ENCODE measurements at regions not wholly inside any gene's neighbourhood (a gene's known extent, or its start where the extent isn't known, plus 50 kb on each side); places are given as distances from the start of the nearest gene placed in this dataset.

- no peak for TF ChIP-seq CTCF (IDR thresholded peaks at IDR 0.05)
- Histone ChIP-seq H3K36me3 (no peaks in the 10 kb centered on the region), H3K9me3 (no peaks in the 10 kb centered on the region), H3K4me3 (ENCODE audit: low read depth in 1 of 2, low read length in 1 of 2) (no peak overlapping the region), H3K27me3 (no peaks in the 10 kb centered on the region), H3K27ac (no peak overlapping the region), H3K4me1 (ENCODE audit: control insufficient read depth in 1 of 2, insufficient read depth in 1 of 2, low read depth in 1 of 2, low read length in 1 of 2) (no peaks in the 10 kb centered on the region)
Observed at GRCh38 chr13:40228496-40228895, 437.9 kb downstream of the FOXO1 start.

GRCh38 chr13:40228990-40229389 is 437.5 kb downstream of the FOXO1 start:
- Histone ChIP-seq H3K9me3 (no peaks in the 10 kb centered on the region), H3K27me3 (no peaks in the 10 kb centered on the region), H3K4me1 (ENCODE audit: control insufficient read depth in 1 of 2, insufficient read depth in 1 of 2, low read depth in 1 of 2, low read length in 1 of 2) (no peaks in the 10 kb centered on the region), H3K36me3 (no peaks in the 10 kb centered on the region), H3K4me3 (ENCODE audit: low read depth in 1 of 2, low read length in 1 of 2) (no peak overlapping the region), H3K27ac (no peak overlapping the region)
- TF ChIP-seq CTCF (IDR thresholded peaks at IDR 0.05), result no peak

- Histone ChIP-seq H3K36me3 (no peaks in the 10 kb centered on the region), H3K4me3 (ENCODE audit: low read depth in 1 of 2, low read length in 1 of 2) (no peak overlapping the region), H3K27me3 (no peaks in the 10 kb centered on the region), H3K27ac (no peak overlapping the region), H3K4me1 (ENCODE audit: control insufficient read depth in 1 of 2, insufficient read depth in 1 of 2, low read depth in 1 of 2, low read length in 1 of 2) (no peaks in the 10 kb centered on the region), H3K9me3 (no peaks in the 10 kb centered on the region)
- TF ChIP-seq CTCF (IDR thresholded peaks at IDR 0.05), result no peak
Observed at GRCh38 chr13:40230833-40231266, 435.6 kb downstream of the FOXO1 start.

GRCh38 chr13:40231311-40231710 is 435.1 kb downstream of the FOXO1 start:
- Histone ChIP-seq H3K27ac (no peak overlapping the region), H3K4me3 (ENCODE audit: low read depth in 1 of 2, low read length in 1 of 2) (no peak overlapping the region), H3K9me3 (no peaks in the 10 kb centered on the region), H3K27me3 (no peaks in the 10 kb centered on the region), H3K4me1 (ENCODE audit: control insufficient read depth in 1 of 2, insufficient read depth in 1 of 2, low read depth in 1 of 2, low read length in 1 of 2) (no peaks in the 10 kb centered on the region), H3K36me3 (no peaks in the 10 kb centered on the region)
- no peak for TF ChIP-seq CTCF (IDR thresholded peaks at IDR 0.05)

- H3K36me3 ChIP-seq, result no peaks in the 10 kb centered on the region
- no peaks in the 10 kb centered on the region for H3K4me1 ChIP-seq (ENCODE audit: control insufficient read depth in 1 of 2, insufficient read depth in 1 of 2, low read depth in 1 of 2, low read length in 1 of 2)
- no peaks in the 10 kb centered on the region for H3K9me3 ChIP-seq
- no peak overlapping the region for H3K27ac ChIP-seq
- H3K4me3 ChIP-seq (ENCODE audit: low read depth in 1 of 2, low read length in 1 of 2), result no peak overlapping the region
- no peak for TF ChIP-seq CTCF (IDR thresholded peaks at IDR 0.05)
- H3K27me3 ChIP-seq, result no peaks in the 10 kb centered on the region
Observed at GRCh38 chr13:40231751-40232150, 434.7 kb downstream of the FOXO1 start.
